Transverse colon (tissue), 4 donors: ENCODE measurements at regions not wholly inside any gene's neighbourhood (a gene's known extent, or its start where the extent isn't known, plus 50 kb on each side); places are given as distances from the start of the nearest gene placed in this dataset.

ENCODE experiments used
- DNase-seq: peaks from one replicate; pipeline ENCODE4 v3.0.0-alpha.2; 2019
- H3K27ac ChIP-seq, 4 donors: fragments of 200-600 bp; sonication (generic); 2 replicates each; pipeline ENCODE4 v1.5.1; 2016 to 2018; ENCODE audit warnings: inconsistent platforms in 4 of 4
- H3K27me3 ChIP-seq: fragments of 200-600 bp; sonication (generic); 2 replicates; pipeline ENCODE4 v1.5.1; 2017; ENCODE audit warnings: inconsistent platforms
- H3K36me3 ChIP-seq, 4 donors: fragments of 200-600 bp; sonication (generic); 2 replicates each; pipeline ENCODE4 v1.5.1; 2017 to 2019; ENCODE audit warnings: inconsistent platforms in 4 of 4
- H3K4me1 ChIP-seq, 4 donors: fragments of 200-600 bp; sonication (generic); 2 replicates each; pipeline ENCODE4 v1.5.1; 2017 to 2020; ENCODE audit warnings: inconsistent platforms in 4 of 4
- H3K4me3 ChIP-seq, 4 donors: fragments of 200-600 bp; sonication (generic); 1 replicate in 1 of 4; 2 replicates in 3 of 4; pipeline versions ENCODE4 v1.5.1 to v1.6.1; 2017 to 2019; ENCODE audit warnings: inconsistent platforms in 4 of 4
- H3K9me3 ChIP-seq, 2 donors: fragments of 200-600 bp; sonication (generic); 2 replicates each; pipeline ENCODE4 v1.5.1; 2017 to 2019; ENCODE audit warnings: inconsistent platforms in 2 of 2
- CTCF ChIP-seq, 5 experiments: fragments of 200-600 bp in 3 of 5; fragments of 450-650 bp in 2 of 5; sonication (generic) in 3 of 5; IDR thresholded peaks; 1 replicate in 2 of 5; 2 replicates in 3 of 5; pipeline ENCODE4 v1.5.1; 2016 to 2017; ENCODE audit warnings: antibody characterized with exemption in 5 of 5, inconsistent platforms in 3 of 5, mild to moderate bottlenecking in 2 of 5, moderate library complexity in 1 of 5
- EP300 ChIP-seq: sonication (generic); formaldehyde crosslinking; IDR thresholded peaks from one replicate; pipeline ENCODE4 v1.6.1; 2017; ENCODE audit warnings: antibody characterized with exemption, low read depth
- POLR2A ChIP-seq: fragments of 450-650 bp; IDR thresholded peaks from one replicate; pipeline ENCODE4 v1.6.1; 2016; ENCODE audit warnings: antibody characterized with exemption, mild to moderate bottlenecking, moderate library complexity
- POLR2AphosphoS5 ChIP-seq, 3 donors: sonication (generic); formaldehyde crosslinking; IDR thresholded peaks; one replicate each; pipeline ENCODE4 v1.6.1; 2016; ENCODE audit warnings: antibody characterized with exemption in 3 of 3
- WGBS, 2 donors: methylation state at CpG; one replicate each; pipeline ENCODE4 v1.1.5; 2018; ENCODE audit warnings: low coverage in 1 of 2; 5-methylcytosine and 5-hydroxymethylcytosine counted together
- in situ Hi-C, 4 donors: fragments of 200-750 bp; cut with MboI; loops; one replicate each; pipeline versions ENCODE4 v1.15.0 to v1.15.1; 2017; ENCODE audit warnings: low sequenced_read_pairs in 3 of 4, low pct_ligation_motif_present in 1 of 4, low pct_unique_long_range_greater_than_20kb in 1 of 4
- intact Hi-C: fragments of 100-400 bp; cut with DNase I; formaldehyde crosslinking; loops from one replicate; pipeline ENCODE4 v1.15.1; 2023; ENCODE audit warnings: low total_unique reads

GRCh38 chr17:72343911-72344310 lies 223.1 kb downstream of the SOX9 start:
- TF ChIP-seq POLR2AphosphoS5 (IDR thresholded peaks at IDR 0.05) = no peak
- TF ChIP-seq POLR2A = no peak
- no peak for TF ChIP-seq EP300
- TF ChIP-seq CTCF (IDR thresholded peaks at IDR 0.05) = no peak
- intact Hi-C loops (no loop called here), in situ Hi-C loops (no loop called here)
- no peaks in the 10 kb centered on the region for H3K27me3 ChIP-seq
- no peaks in the 10 kb centered on the region for H3K36me3 ChIP-seq
- 81 to 83% methylated on average over 1 to 7 of the region's 8 CpGs for WGBS, 2 donors
- H3K9me3 ChIP-seq = no peaks in the 10 kb centered on the region
- no peak for DNase-seq
- no peak overlapping the region for H3K4me3 ChIP-seq
- no peak overlapping the region for H3K27ac ChIP-seq
- H3K4me1 ChIP-seq = peaks cover under 1 to 6% (median 5%) of the 10 kb centered on the region in 4 donors

GRCh38 chr17:72344613-72345012 lies 223.8 kb downstream of the SOX9 start:
- 74 to 93% methylated on average over 2 to 5 of the region's 5 CpGs for WGBS, 2 donors
- H3K27ac ChIP-seq = no peak overlapping the region
- no peaks in the 10 kb centered on the region for H3K27me3 ChIP-seq
- TF ChIP-seq EP300 (no peak), POLR2A (no peak), CTCF (IDR thresholded peaks at IDR 0.05) (no peak), POLR2AphosphoS5 (IDR thresholded peaks at IDR 0.05) (no peak)
- in situ Hi-C loops = no loop called here
- peaks cover 0 to under 1% (median 0%) of the 10 kb centered on the region in 4 donors for H3K4me1 ChIP-seq
- H3K4me3 ChIP-seq = no peak overlapping the region
- no peaks in the 10 kb centered on the region for H3K9me3 ChIP-seq
- DNase-seq = no peak
- intact Hi-C loops = no loop called here
- no peaks in the 10 kb centered on the region for H3K36me3 ChIP-seq

- no peaks in the 10 kb centered on the region for H3K4me1 ChIP-seq
- in situ Hi-C loops (no loop called here), intact Hi-C loops (no loop called here)
- no peak overlapping the region for H3K27ac ChIP-seq
- DNase-seq = no peak
- TF ChIP-seq CTCF (IDR thresholded peaks at IDR 0.05) (no peak), EP300 (no peak), POLR2AphosphoS5 (IDR thresholded peaks at IDR 0.05) (no peak), POLR2A (no peak)
- no peaks in the 10 kb centered on the region for H3K27me3 ChIP-seq
- H3K9me3 ChIP-seq = no peaks in the 10 kb centered on the region
- no peaks in the 10 kb centered on the region for H3K36me3 ChIP-seq
- WGBS, 2 donors = 85% methylated on average over 3 of the region's 3 CpGs; no CpG with 5 or more reads in 1 of the 2 donors
- H3K4me3 ChIP-seq = no peak overlapping the region
Measured at GRCh38 chr17:72345088-72345487, 224.3 kb downstream of the SOX9 start.

GRCh38 chr17:72345536-72345935 lies 224.7 kb downstream of the SOX9 start:
- no peak for DNase-seq
- Histone ChIP-seq H3K36me3 (no peaks in the 10 kb centered on the region), H3K27ac (no peak overlapping the region), H3K9me3 (no peaks in the 10 kb centered on the region), H3K27me3 (no peaks in the 10 kb centered on the region), H3K4me1 (no peaks in the 10 kb centered on the region), H3K4me3 (no peak overlapping the region)
- intact Hi-C loops = no loop called here
- 93% methylated on average over 5 of the region's 5 CpGs for WGBS, 2 donors
- TF ChIP-seq POLR2A = no peak
- no peak for TF ChIP-seq POLR2AphosphoS5 (IDR thresholded peaks at IDR 0.05)
- in situ Hi-C loops = no loop called here

GRCh38 chr17:72346306-72346705 lies 225.5 kb downstream of the SOX9 start:
- H3K4me1 ChIP-seq = no peaks in the 10 kb centered on the region
- H3K9me3 ChIP-seq = no peaks in the 10 kb centered on the region
- H3K4me3 ChIP-seq = no peak overlapping the region
- DNase-seq = no peak
- intact Hi-C loops (no loop called here), in situ Hi-C loops (no loop called here)
- no peaks in the 10 kb centered on the region for H3K27me3 ChIP-seq
- 31 to 54% methylated on average over 3 to 5 of the region's 5 CpGs for whole genome bisulfite sequencing, 2 donors
- no peak overlapping the region for H3K27ac ChIP-seq
- no peak for TF ChIP-seq EP300
- no peak for TF ChIP-seq CTCF (IDR thresholded peaks at IDR 0.05)
- no peak for TF ChIP-seq POLR2AphosphoS5 (IDR thresholded peaks at IDR 0.05)
- TF ChIP-seq POLR2A = no peak
- no peaks in the 10 kb centered on the region for H3K36me3 ChIP-seq
